ENCODE measurements at regions not wholly inside any gene's neighbourhood (a gene's known extent, or its start where the extent isn't known, plus 50 kb on each side); places are given as distances from the start of the nearest gene placed in this dataset.

- no peak for TF ChIP-seq CTCF (conservative IDR thresholded peaks at IDR 0.05; ENCODE audit: low read depth, low read length)
- no peak for TF ChIP-seq EZH2phosphoT487 (IDR thresholded peaks at IDR 0.05; ENCODE audit: borderline replicate concordance, low read length)
- no peak for TF ChIP-seq EZH2 (IDR thresholded peaks at IDR 0.05; ENCODE audit: low read length, unreplicated experiment)
- H3K27me3 ChIP-seq (ENCODE audit: low read length): no peaks in the 10 kb centered on the region
- H3K79me2 ChIP-seq (ENCODE audit: low read length): no peaks in the 10 kb centered on the region
- BruUV-seq (replicated peaks): no TSS peak
- H3K9me3 ChIP-seq (ENCODE audit: low read length): no peaks in the 10 kb centered on the region
- CTCF ChIA-PET: no interaction called here
- H3F3A ChIP-seq (ENCODE audit: low read length, unreplicated experiment): no peaks in the 10 kb centered on the region
- H4K20me1 ChIP-seq (ENCODE audit: low read length): no peaks in the 10 kb centered on the region
- H3K4me2 ChIP-seq (ENCODE audit: low read length): no peak overlapping the region
- H3K9me2 ChIP-seq (replicated peaks; ENCODE audit: low read length): no peaks in the 10 kb centered on the region
- no peak overlapping the region for H3K9ac ChIP-seq (ENCODE audit: low read length)
- H3K4me3 ChIP-seq (ENCODE audit: low read length): no peak overlapping the region
- H3K36me3 ChIP-seq (ENCODE audit: low read depth, low read length): no peaks in the 10 kb centered on the region
- ATAC-seq: no peak
- intact Hi-C loops (cut with micrococcal nuclease): no loop called here
- H3K27ac ChIP-seq (ENCODE audit: low read length): no peak overlapping the region
- POLR2A ChIA-PET (ENCODE audit: unreplicated experiment): no interaction called here
- DNase-seq: no peak
- no peak overlapping the region for H2AFZ ChIP-seq (ENCODE audit: low read length)
- no peaks in the 10 kb centered on the region for H3K4me1 ChIP-seq (ENCODE audit: insufficient read depth, low read length)
Observed at GRCh38 chr4:133620555-133620954, 471.5 kb downstream of the PCDH10 start.

- no peak for ATAC-seq
Observed at GRCh38 chr4:133618963-133619362, 469.9 kb downstream of the PCDH10 start.

GRCh38 chr4:133600008-133600407 is 450.9 kb downstream of the PCDH10 start:
- Histone ChIP-seq H3K27ac (ENCODE audit: low read length) (no peak overlapping the region), H4K20me1 (ENCODE audit: low read length) (no peaks in the 10 kb centered on the region), H3K36me3 (ENCODE audit: low read depth, low read length) (no peaks in the 10 kb centered on the region), H3F3A (ENCODE audit: low read length, unreplicated experiment) (no peaks in the 10 kb centered on the region), H3K9me3 (ENCODE audit: low read length) (no peaks in the 10 kb centered on the region), H3K4me1 (ENCODE audit: insufficient read depth, low read length) (no peaks in the 10 kb centered on the region), H3K79me2 (ENCODE audit: low read length) (no peaks in the 10 kb centered on the region), H3K4me2 (ENCODE audit: low read length) (no peak overlapping the region), H3K9me2 (replicated peaks; ENCODE audit: low read length) (no peaks in the 10 kb centered on the region), H3K27me3 (ENCODE audit: low read length) (no peaks in the 10 kb centered on the region), H3K4me3 (ENCODE audit: low read length) (no peak overlapping the region), H3K9ac (ENCODE audit: low read length) (no peak overlapping the region), H2AFZ (ENCODE audit: low read length) (no peak overlapping the region)
- intact Hi-C loops (cut with micrococcal nuclease): no loop called here
- TF ChIP-seq EZH2phosphoT487 (IDR thresholded peaks at IDR 0.05; ENCODE audit: borderline replicate concordance, low read length): no peak
- TF ChIP-seq EZH2 (IDR thresholded peaks at IDR 0.05; ENCODE audit: low read length, unreplicated experiment): no peak
- no peak for TF ChIP-seq CTCF (conservative IDR thresholded peaks at IDR 0.05; ENCODE audit: low read depth, low read length)
- ChIA-PET CTCF (no interaction called here), POLR2A (ENCODE audit: unreplicated experiment) (no interaction called here)
- no TSS peak for BruUV-seq (replicated peaks)
- ATAC-seq (no peak), DNase-seq (no peak)

More at GRCh38 chr4:133618963-133619362, 469.9 kb downstream of the PCDH10 start:
- Histone ChIP-seq H3K79me2 (ENCODE audit: low read length) (no peaks in the 10 kb centered on the region), H3K9me2 (replicated peaks; ENCODE audit: low read length) (no peaks in the 10 kb centered on the region), H3K4me3 (ENCODE audit: low read length) (no peak overlapping the region), H2AFZ (ENCODE audit: low read length) (no peak overlapping the region), H3K27ac (ENCODE audit: low read length) (no peak overlapping the region), H4K20me1 (ENCODE audit: low read length) (no peaks in the 10 kb centered on the region), H3K9me3 (ENCODE audit: low read length) (no peaks in the 10 kb centered on the region), H3K4me2 (ENCODE audit: low read length) (no peak overlapping the region), H3K9ac (ENCODE audit: low read length) (no peak overlapping the region), H3K36me3 (ENCODE audit: low read depth, low read length) (no peaks in the 10 kb centered on the region), H3F3A (ENCODE audit: low read length, unreplicated experiment) (no peaks in the 10 kb centered on the region), H3K27me3 (ENCODE audit: low read length) (no peaks in the 10 kb centered on the region), H3K4me1 (ENCODE audit: insufficient read depth, low read length) (no peaks in the 10 kb centered on the region)
- intact Hi-C loops (cut with micrococcal nuclease): no loop called here
- TF ChIP-seq EZH2 (IDR thresholded peaks at IDR 0.05; ENCODE audit: low read length, unreplicated experiment) (no peak), CTCF (conservative IDR thresholded peaks at IDR 0.05; ENCODE audit: low read depth, low read length) (no peak), EZH2phosphoT487 (IDR thresholded peaks at IDR 0.05; ENCODE audit: borderline replicate concordance, low read length) (no peak)
- no peak for DNase-seq
- ChIA-PET POLR2A (ENCODE audit: unreplicated experiment) (no interaction called here), CTCF (no interaction called here)
- BruUV-seq (replicated peaks): no TSS peak

Data from PC-3 (cell line).